Heart left ventricle (tissue), 13 donors: ENCODE measurements at regions not wholly inside any gene's neighbourhood (a gene's known extent, or its start where the extent isn't known, plus 50 kb on each side); places are given as distances from the start of the nearest gene placed in this dataset.

ENCODE experiments used
- POLR2A ChIP-seq, 2 donors: fragments of 450-650 bp; IDR thresholded peaks; one replicate each; pipeline ENCODE4 v1.6.1; 2017; ENCODE audit warnings: antibody characterized with exemption in 2 of 2, mild to moderate bottlenecking in 2 of 2, moderate library complexity in 2 of 2
- TF ChIP-seq, protein P1 (sequence below), 12 donors: fragments of 200-600 bp; sonication (generic) in 4 of 12; IDR thresholded peaks; one replicate each; pipeline versions ENCODE4 v1.5.0 to v1.8.0; 2018 to 2022; ENCODE audit warnings: antibody characterized with exemption in 12 of 12, mild to moderate bottlenecking in 5 of 12
- donor health status: ischemic (EF 13 %, LVEDD 7.1; RV severe dilation, severe dysfunction).
- donor health status: DM: no; HTN: yes; CAD: no.
- donor health status: DM: no; HTN: no; CAD: no.
- donor health status: ischemic (EF 25% LVEDD 6.9; RV normal size, moderate dysfunction).
- donor health status: ischemic (EF 25% LVEDD 5.7; RV mildly dilated, moderate dysfunction).
- donor health status: ischemic (EF 35%, LVEDD 5.7; RV mildly dilated, moderate dysfunction).
- donor health status: nonischemic (EF 11% LVEDD 7.7; RV severe dilation, severe dysfunction).
- donor health status: DM: yes; HTN: yes; CAD: no.
- donor health status: PGD.
- donor health status: ischemic (EF 29% LVEDD 5.4; RV normal size, mild dysfunction).
- donor health status: nonischemic (EF 23%, LVEDD 6.1; RV moderate dilation, normal function).

DNA sequence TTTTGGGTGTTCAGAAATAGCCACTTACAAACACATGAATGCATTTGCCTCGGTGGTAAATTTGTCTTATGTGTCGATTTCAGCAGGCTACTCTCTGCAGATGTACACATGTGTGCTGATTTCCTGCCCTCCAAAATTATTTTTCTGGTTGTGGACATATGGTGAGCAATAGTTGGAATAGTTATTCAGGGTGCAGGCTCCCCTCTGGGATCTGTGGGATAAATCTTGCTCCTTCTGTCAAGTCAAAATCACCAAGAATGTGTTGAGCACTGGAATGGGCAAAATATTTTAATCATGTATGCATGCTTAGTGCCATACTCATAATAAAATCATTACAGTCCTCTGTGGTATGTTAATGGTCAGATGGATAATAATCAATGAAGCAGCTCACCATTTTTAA is 684.5 kb downstream of the BCL11A start:
- TF ChIP-seq POLR2A (IDR thresholded peaks at IDR 0.05): no peak
- TF ChIP-seq, protein P1, sequence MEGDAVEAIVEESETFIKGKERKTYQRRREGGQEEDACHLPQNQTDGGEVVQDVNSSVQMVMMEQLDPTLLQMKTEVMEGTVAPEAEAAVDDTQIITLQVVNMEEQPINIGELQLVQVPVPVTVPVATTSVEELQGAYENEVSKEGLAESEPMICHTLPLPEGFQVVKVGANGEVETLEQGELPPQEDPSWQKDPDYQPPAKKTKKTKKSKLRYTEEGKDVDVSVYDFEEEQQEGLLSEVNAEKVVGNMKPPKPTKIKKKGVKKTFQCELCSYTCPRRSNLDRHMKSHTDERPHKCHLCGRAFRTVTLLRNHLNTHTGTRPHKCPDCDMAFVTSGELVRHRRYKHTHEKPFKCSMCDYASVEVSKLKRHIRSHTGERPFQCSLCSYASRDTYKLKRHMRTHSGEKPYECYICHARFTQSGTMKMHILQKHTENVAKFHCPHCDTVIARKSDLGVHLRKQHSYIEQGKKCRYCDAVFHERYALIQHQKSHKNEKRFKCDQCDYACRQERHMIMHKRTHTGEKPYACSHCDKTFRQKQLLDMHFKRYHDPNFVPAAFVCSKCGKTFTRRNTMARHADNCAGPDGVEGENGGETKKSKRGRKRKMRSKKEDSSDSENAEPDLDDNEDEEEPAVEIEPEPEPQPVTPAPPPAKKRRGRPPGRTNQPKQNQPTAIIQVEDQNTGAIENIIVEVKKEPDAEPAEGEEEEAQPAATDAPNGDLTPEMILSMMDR (IDR thresholded peaks at IDR 0.05): no peak
